Fibroblast of the aortic adventitia (primary cell): ENCODE measurements at regions not wholly inside any gene's neighbourhood (a gene's known extent, or its start where the extent isn't known, plus 50 kb on each side); places are given as distances from the start of the nearest gene placed in this dataset.
"Not testable (repeated sequence)": the region's sequence is repeated elsewhere in the genome, so short reads cannot be mapped to it uniquely, and the experiment has no call there.

Experiments used
- DNase-seq: peaks from one replicate; pipeline ENCODE4 v3.0.0-alpha.2; 2010; ENCODE audit warnings: low read depth
- H3K4me3 ChIP-seq: 2 replicates; pipeline ENCODE4 v1.5.1; 2011; ENCODE audit warnings: low read depth, mild to moderate bottlenecking, control low read depth, low read length, moderate library complexity
- CTCF ChIP-seq: IDR thresholded peaks from 2 replicates; pipeline ENCODE4 v1.5.1; 2011; ENCODE audit warnings: mild to moderate bottlenecking, low read length, control low read depth, inconsistent platforms; ENCODE audit not compliant: insufficient read depth

- no peak for TF ChIP-seq CTCF
- DNase-seq = no peak
- no peak overlapping the region for H3K4me3 ChIP-seq
Measured at GRCh38 chr4:114321366-114321765, 277.2 kb upstream of the UGT8 start.

GRCh38 chr4:114323841-114324240, 274.8 kb upstream of the UGT8 start:
- no peak for DNase-seq
- no peak for TF ChIP-seq CTCF

DNA sequence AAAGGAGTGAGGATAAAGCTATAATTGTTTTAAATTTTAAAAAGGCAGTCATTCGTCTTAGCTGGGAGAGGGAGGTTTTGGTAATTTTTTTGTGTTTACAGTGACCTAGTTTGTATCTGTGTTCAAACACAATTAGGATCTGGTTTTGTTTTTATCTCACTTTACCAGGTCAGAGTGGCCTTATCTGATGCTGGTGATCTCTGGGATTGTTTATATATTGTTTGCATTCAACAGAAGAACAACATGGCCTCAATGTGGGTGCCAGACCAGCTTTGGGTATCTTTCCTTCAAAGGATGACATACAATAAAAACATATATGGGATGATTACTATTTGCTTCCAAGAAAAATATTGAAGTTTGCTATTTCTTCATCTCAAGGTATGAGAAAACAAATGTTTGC, 272.2 kb upstream of the UGT8 start:
- no peak for DNase-seq
- TF ChIP-seq CTCF = no peak
- H3K4me3 ChIP-seq = no peak overlapping the region

More at GRCh38 chr4:114323841-114324240, 274.8 kb upstream of the UGT8 start:
- no peak overlapping the region for H3K4me3 ChIP-seq

DNA sequence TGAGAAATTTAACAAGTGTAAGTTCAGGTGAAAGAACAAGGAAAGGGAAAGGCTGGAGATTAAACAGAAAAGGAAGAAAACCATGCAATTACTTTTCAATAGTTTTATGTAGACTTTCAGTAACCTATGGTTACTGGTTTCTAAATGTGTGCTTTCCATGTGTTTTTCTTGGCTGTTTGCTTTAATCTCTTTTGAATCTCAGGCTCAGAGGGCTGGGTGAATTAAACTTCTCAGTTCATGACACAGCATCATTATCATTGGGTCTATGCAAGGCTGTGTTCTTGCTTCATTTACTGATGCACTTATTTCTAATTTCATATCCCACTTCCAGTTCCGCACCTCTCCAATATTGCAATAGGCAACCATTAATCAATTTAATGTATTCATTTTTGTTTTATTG, 266.5 kb upstream of the UGT8 start:
- no peak for DNase-seq
- TF ChIP-seq CTCF = no peak
- H3K4me3 ChIP-seq = no peak overlapping the region

GRCh38 chr4:114334363-114334762, 264.2 kb upstream of the UGT8 start:
- not testable (repeated sequence) for H3K4me3 ChIP-seq, DNase-seq

DNA sequence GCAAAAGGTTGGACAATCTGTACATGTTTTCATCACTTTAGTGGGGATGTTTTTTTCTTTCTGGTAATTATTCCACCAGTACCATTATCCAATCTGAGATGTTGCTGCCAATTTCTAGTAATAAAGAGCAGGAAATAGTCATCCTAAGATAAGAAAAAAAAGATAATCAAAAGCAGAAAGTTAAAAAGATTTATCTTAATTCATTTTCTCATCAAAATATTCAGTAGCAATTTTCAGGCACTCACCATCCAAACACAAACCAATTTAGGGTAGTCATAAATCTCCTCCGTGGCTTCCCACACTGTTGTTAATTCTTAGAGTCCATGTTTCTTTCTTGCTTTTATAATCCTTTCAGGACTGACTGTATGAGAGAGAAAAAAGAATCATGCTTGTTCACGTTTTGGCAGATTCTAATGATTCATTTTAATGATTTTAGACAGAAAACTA, 263.7 kb upstream of the UGT8 start:
- no peak for TF ChIP-seq CTCF
- no peak overlapping the region for H3K4me3 ChIP-seq
- peak; percentile 40 for DNase-seq

DNA sequence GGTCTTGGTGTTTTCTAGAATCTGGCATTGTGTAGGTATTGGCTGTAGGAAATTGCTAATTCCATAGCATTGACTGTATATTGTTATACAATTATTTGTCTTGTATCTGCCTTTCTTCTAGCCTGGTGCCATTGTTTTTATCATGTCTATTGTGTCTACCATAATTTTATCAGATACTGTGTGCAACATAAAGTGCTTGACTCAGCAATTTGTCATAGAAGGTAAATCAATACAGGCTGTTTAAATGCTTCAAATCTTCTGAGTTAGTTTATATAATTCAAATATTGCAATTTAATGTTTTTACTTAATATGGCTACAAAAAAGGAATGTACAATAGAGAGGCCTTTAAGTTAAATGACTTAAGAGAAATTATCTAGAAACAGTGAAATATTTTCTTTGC, 263.3 kb upstream of the UGT8 start:
- TF ChIP-seq CTCF = no peak
- peak; percentile 55 for DNase-seq
- H3K4me3 ChIP-seq = no peak overlapping the region
